ENCODE measurements at regions not wholly inside any gene's neighbourhood (a gene's known extent, or its start where the extent isn't known, plus 50 kb on each side); places are given as distances from the start of the nearest gene placed in this dataset.

- H3K4me3 ChIP-seq (ENCODE audit: control insufficient read depth, low read depth, low read length) = no peak overlapping the region
- no peak for DNase-seq (ENCODE audit: low read depth)
- no peak for TF ChIP-seq CTCF (IDR thresholded peaks at IDR 0.05; ENCODE audit: control insufficient read depth, insufficient read depth, low read depth, low read length, missing control alignments)
Measured at GRCh38 chrX:22430701-22431100, 158.0 kb downstream of the CBLL2 start.

GRCh38 chrX:22433292-22434070, 160.8 kb downstream of the CBLL2 start:
- no peak for DNase-seq (ENCODE audit: low read depth)
- TF ChIP-seq CTCF (IDR thresholded peaks at IDR 0.05; ENCODE audit: control insufficient read depth, insufficient read depth, low read depth, low read length, missing control alignments) = no peak
- no peak overlapping the region for H3K4me3 ChIP-seq (ENCODE audit: control insufficient read depth, low read depth, low read length)

- no peak overlapping the region for H3K4me3 ChIP-seq (ENCODE audit: control insufficient read depth, low read depth, low read length)
- no peak for DNase-seq (ENCODE audit: low read depth)
- no peak for TF ChIP-seq CTCF (IDR thresholded peaks at IDR 0.05; ENCODE audit: control insufficient read depth, insufficient read depth, low read depth, low read length, missing control alignments)
Measured at GRCh38 chrX:22445880-22446279, 173.2 kb downstream of the CBLL2 start.

- H3K4me3 ChIP-seq (ENCODE audit: control insufficient read depth, low read depth, low read length) = no peak overlapping the region
- no peak for DNase-seq (ENCODE audit: low read depth)
- no peak for TF ChIP-seq CTCF (IDR thresholded peaks at IDR 0.05; ENCODE audit: control insufficient read depth, insufficient read depth, low read depth, low read length, missing control alignments)
Measured at GRCh38 chrX:22462959-22463358, 190.2 kb downstream of the CBLL2 start.

- no peak for DNase-seq (ENCODE audit: low read depth)
- H3K4me3 ChIP-seq (ENCODE audit: control insufficient read depth, low read depth, low read length) = no peak overlapping the region
- TF ChIP-seq CTCF (IDR thresholded peaks at IDR 0.05; ENCODE audit: control insufficient read depth, insufficient read depth, low read depth, low read length, missing control alignments) = no peak
Measured at GRCh38 chrX:22467571-22467970, 194.9 kb downstream of the CBLL2 start.

GRCh38 chrX:22481436-22481835, 208.7 kb downstream of the CBLL2 start:
- no peak for DNase-seq (ENCODE audit: low read depth)
- H3K4me3 ChIP-seq (ENCODE audit: control insufficient read depth, low read depth, low read length) = no peak overlapping the region
- no peak for TF ChIP-seq CTCF (IDR thresholded peaks at IDR 0.05; ENCODE audit: control insufficient read depth, insufficient read depth, low read depth, low read length, missing control alignments)
